Ovary (tissue), 7 donors: ENCODE measurements at regions not wholly inside any gene's neighbourhood (a gene's known extent, or its start where the extent isn't known, plus 50 kb on each side); places are given as distances from the start of the nearest gene placed in this dataset.

Experiments used
- DNase-seq, 5 donors: peaks; one replicate each; pipeline ENCODE4 v3.0.0-alpha.2; 2019 to 2020
- H3K27ac ChIP-seq, 2 donors: fragments of 200-600 bp; one replicate each; pipeline versions ENCODE4 v1.5.1 to v1.8.0; 2019 to 2022
- H3K27me3 ChIP-seq: fragments of 200-600 bp; one replicate; pipeline ENCODE4 v1.8.0; 2022
- H3K36me3 ChIP-seq: fragments of 200-600 bp; sonication (generic); one replicate; pipeline ENCODE4 v1.5.1; 2019
- H3K4me1 ChIP-seq: one replicate; pipeline ENCODE4 v1.8.1; 2013; ENCODE audit warnings: mild to moderate bottlenecking, moderate library complexity; ENCODE audit not compliant: insufficient read depth
- H3K4me3 ChIP-seq: fragments of 200-600 bp; sonication (generic); one replicate; pipeline ENCODE4 v1.5.1; 2017
- H3K9me3 ChIP-seq, 2 donors: fragments of 200-600 bp in 1 of 2; sonication (generic) in 1 of 2; one replicate each; pipeline versions ENCODE4 v1.5.1 to v1.8.1; 2013 to 2019; ENCODE audit warnings: mild to moderate bottlenecking in 1 of 2, moderate library complexity in 1 of 2
- EP300 ChIP-seq: sonication (generic); formaldehyde crosslinking; IDR thresholded peaks from one replicate; pipeline ENCODE4 v1.6.1; 2017; ENCODE audit warnings: antibody characterized with exemption
- POLR2A ChIP-seq: fragments of 450-650 bp; IDR thresholded peaks from one replicate; pipeline ENCODE4 v1.6.1; 2017; ENCODE audit warnings: antibody characterized with exemption, mild to moderate bottlenecking, moderate library complexity
- WGBS, 3 donors: extraction: QIAGEN DNeasy Blood & Tissue Kit in 1 of 3; methylation state at CpG; one replicate each; pipeline versions ENCODE4 v1.1.5 to v1.1.7; 2013 to 2017; 5-methylcytosine and 5-hydroxymethylcytosine counted together
- intact Hi-C, 4 donors: fragments of 100-400 bp; cut with DNase I; formaldehyde crosslinking; loops; one replicate each; pipeline versions ENCODE4 v1.11.0 to v1.15.1; 2022 to 2023
- TF ChIP-seq, protein P1 (sequence below), 3 donors: fragments of 450-650 bp in 2 of 3; fragments of 200-600 bp in 1 of 3; IDR thresholded peaks; one replicate each; pipeline versions ENCODE4 v1.5.1 to v1.8.0; 2016 to 2022; ENCODE audit warnings: antibody characterized with exemption in 3 of 3, mild to moderate bottlenecking in 1 of 3
- donor health status: DM: no; HTN: no; CAD: no; lungs with moderate emphysema.
- donor health status: DM: no; HTN: no; CAD: no.
- donor health status: Bipolar disorder and iron deficiency.
- donor health status: DM: no; HTN: no; CAD: no.
- donor health status: DM: yes; HTN: yes; CAD: no.

DNA sequence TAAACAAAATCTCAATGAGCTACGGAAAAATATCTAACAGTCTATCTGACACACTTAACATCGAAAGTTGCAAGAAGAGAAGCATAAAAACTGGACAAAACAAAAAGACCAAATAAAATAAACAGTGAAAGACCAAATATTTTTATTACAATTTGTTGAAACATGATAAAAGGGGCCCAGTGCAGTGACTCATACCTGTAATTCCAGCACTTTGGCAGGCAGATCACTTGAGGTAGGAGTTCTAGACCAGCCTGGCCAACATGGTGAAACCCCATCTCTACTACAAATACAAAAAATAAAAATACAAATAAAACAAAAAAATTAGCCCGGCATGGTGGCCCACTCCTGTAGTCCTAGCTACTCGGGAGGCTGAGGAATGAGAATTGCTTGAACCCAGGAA, 914.0 kb upstream of the ALCAM start:
- H3K27me3 ChIP-seq, result no peaks in the 10 kb centered on the region
- H3K4me3 ChIP-seq, result no peak overlapping the region
- H3K9me3 ChIP-seq, result no peaks in the 10 kb centered on the region
- no peak for TF ChIP-seq POLR2A
- TF ChIP-seq, protein P1, sequence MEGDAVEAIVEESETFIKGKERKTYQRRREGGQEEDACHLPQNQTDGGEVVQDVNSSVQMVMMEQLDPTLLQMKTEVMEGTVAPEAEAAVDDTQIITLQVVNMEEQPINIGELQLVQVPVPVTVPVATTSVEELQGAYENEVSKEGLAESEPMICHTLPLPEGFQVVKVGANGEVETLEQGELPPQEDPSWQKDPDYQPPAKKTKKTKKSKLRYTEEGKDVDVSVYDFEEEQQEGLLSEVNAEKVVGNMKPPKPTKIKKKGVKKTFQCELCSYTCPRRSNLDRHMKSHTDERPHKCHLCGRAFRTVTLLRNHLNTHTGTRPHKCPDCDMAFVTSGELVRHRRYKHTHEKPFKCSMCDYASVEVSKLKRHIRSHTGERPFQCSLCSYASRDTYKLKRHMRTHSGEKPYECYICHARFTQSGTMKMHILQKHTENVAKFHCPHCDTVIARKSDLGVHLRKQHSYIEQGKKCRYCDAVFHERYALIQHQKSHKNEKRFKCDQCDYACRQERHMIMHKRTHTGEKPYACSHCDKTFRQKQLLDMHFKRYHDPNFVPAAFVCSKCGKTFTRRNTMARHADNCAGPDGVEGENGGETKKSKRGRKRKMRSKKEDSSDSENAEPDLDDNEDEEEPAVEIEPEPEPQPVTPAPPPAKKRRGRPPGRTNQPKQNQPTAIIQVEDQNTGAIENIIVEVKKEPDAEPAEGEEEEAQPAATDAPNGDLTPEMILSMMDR (IDR thresholded peaks at IDR 0.05), result no peak
- TF ChIP-seq EP300, result no peak
- DNase-seq, result no peak
- H3K4me1 ChIP-seq, result no peaks in the 10 kb centered on the region
- intact Hi-C loops, result no loop called here
- H3K27ac ChIP-seq, result no peak overlapping the region
- 71 to 89% (median 79%) methylated on average over 4 of the region's 4 CpGs for WGBS, 3 donors
- H3K36me3 ChIP-seq, result no peaks in the 10 kb centered on the region

DNA sequence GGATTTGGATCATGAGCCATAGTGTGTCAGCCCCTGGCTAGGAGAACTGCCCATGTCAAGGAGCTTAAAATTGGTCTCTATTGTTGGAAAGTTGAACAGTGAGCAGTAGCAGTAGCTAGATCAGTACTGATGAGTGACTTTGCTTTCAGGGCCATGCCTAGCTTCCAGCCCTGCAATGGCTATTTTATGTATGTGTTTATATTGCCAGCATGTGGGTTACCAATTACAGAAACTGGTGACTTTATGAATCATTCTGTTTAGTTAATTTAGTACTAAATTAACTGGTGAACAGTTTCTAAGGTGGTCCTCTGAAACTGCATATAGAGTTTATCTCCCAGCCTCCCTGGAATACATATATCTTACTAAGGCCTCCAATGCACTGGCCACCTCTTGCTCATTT, 908.1 kb upstream of the ALCAM start:
- intact Hi-C loops, result no loop called here
- Histone ChIP-seq H3K27ac (no peak overlapping the region), H3K27me3 (no peaks in the 10 kb centered on the region), H3K9me3 (no peaks in the 10 kb centered on the region), H3K4me1 (peaks cover 2% of the 10 kb centered on the region), H3K36me3 (no peaks in the 10 kb centered on the region), H3K4me3 (no peak overlapping the region)
- no peak for DNase-seq
- TF ChIP-seq POLR2A (no peak), EP300 (no peak)
- TF ChIP-seq, protein P1 (IDR thresholded peaks at IDR 0.05), result no peak

DNA sequence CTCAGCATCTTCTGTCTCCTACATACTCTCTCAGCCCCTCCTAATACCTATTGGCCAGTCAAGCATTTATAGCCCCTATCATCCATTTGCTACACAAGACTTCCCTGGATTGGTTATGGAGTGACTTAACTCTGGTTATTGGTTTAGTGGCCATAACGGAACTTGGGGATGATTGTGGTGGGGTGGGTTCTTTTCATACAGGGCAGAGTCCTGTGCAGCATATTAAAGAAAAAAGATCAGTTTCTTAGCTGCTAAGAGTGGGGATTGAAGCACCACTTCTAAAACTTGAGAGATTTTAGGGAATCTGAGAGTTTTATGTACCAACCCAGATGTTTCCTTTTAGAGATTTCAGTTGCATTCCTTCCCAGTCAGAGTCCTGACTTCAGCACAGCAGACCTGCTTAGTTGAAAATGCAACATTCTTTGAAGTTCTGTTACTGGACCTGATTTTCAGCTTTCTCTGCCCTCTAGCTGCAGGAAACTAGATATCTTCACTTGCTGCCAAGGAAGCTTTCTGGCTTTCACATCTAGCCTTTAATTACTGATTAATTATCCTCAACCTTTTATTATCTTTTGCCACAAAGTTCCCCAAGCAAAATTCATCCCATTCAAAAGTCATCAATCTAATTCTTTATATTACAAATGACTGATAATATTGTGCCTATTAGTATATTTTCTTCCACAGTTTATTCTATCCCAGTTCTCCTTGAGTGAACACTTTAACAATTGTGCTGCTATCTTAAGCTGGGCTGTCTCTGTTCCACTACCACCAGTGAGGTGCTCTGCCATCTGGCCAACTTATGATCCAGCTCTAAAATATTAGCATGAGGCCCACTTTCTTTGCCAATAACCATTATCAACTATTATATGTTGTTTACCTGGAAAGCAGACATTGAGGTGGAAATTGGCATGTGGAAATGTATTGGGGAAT, 906.0 kb upstream of the ALCAM start:
- TF ChIP-seq POLR2A (no peak), EP300 (no peak)
- TF ChIP-seq, protein P1 (IDR thresholded peaks at IDR 0.05), result no peak
- Histone ChIP-seq H3K4me1 (peaks cover 2% of the 10 kb centered on the region), H3K36me3 (no peaks in the 10 kb centered on the region), H3K4me3 (no peak overlapping the region), H3K27ac (no peak overlapping the region), H3K27me3 (no peaks in the 10 kb centered on the region), H3K9me3 (no peaks in the 10 kb centered on the region)
- intact Hi-C loops, result no loop called here
- no peak for DNase-seq
- WGBS, 3 donors, result 27 to 60% (median 31%) methylated on average over 1 of the region's 1 CpG

DNA sequence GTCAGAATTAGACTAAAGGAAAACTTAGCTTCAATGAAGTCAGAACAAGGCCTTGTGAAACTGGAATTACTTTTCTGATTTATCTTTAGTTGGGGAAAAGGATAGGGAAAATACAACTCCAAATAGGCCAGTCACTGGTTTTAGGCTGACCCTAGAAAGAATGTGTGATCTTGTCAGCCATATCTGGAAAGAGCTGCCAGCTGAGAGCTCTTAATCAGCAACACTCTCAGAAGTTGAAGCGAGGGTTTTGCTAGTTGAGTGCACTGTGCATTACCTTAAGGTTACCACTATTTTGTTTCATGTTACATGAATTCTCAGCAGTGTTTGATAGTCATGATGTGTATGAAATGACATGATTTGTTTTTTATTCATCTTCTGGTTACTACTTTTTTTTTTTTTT, 905.3 kb upstream of the ALCAM start:
- TF ChIP-seq, protein P1 (IDR thresholded peaks at IDR 0.05), result no peak
- TF ChIP-seq POLR2A (no peak), EP300 (no peak)
- Histone ChIP-seq H3K36me3 (no peaks in the 10 kb centered on the region), H3K4me3 (no peak overlapping the region), H3K4me1 (peaks cover 2% of the 10 kb centered on the region), H3K27me3 (no peaks in the 10 kb centered on the region), H3K9me3 (no peaks in the 10 kb centered on the region), H3K27ac (no peak overlapping the region)
- intact Hi-C loops, result no loop called here
- WGBS, 3 donors, result 36 to 62% (median 50%) methylated on average over 1 of the region's 1 CpG
- DNase-seq, result no peak
